Mesendoderm (in vitro differentiated cells): ENCODE measurements at regions not wholly inside any gene's neighbourhood (a gene's known extent, or its start where the extent isn't known, plus 50 kb on each side); places are given as distances from the start of the nearest gene placed in this dataset.

ENCODE experiments used
- DNase-seq: peaks from one replicate; pipeline ENCODE4 v3.0.0; 2013
- H2AK5ac ChIP-seq: 2 replicates; pipeline ENCODE4 v1.6.1; 2013; ENCODE audit warnings: low read length, inconsistent platforms
- H2BK120ac ChIP-seq: 2 replicates; pipeline ENCODE4 v1.6.1; 2013; ENCODE audit warnings: low read depth, mild to moderate bottlenecking, low read length, moderate library complexity, mixed read lengths
- H2BK15ac ChIP-seq: replicated peaks from 2 replicates; pipeline ENCODE4 v1.6.1; 2013; ENCODE audit warnings: low read depth, mild to moderate bottlenecking, moderate library complexity
- H2BK5ac ChIP-seq: 2 replicates; pipeline ENCODE4 v1.6.1; 2013; ENCODE audit warnings: low read length, inconsistent platforms
- H3K18ac ChIP-seq: 2 replicates; pipeline ENCODE4 v1.6.1; 2013; ENCODE audit warnings: mild to moderate bottlenecking, low read length, mixed read lengths
- H3K23ac ChIP-seq: one replicate; pipeline ENCODE4 v1.6.1; 2013; ENCODE audit warnings: low read length
- H3K27ac ChIP-seq: 2 replicates; pipeline ENCODE4 v1.5.1; 2013; ENCODE audit warnings: low read depth, mild to moderate bottlenecking, inconsistent platforms, low read length, moderate library complexity
- H3K27me3 ChIP-seq: 2 replicates; pipeline ENCODE4 v1.6.1; 2013; ENCODE audit warnings: low read length, control low read depth, mild to moderate bottlenecking, inconsistent platforms; ENCODE audit not compliant: insufficient read depth, poor library complexity
- H3K36me3 ChIP-seq: 2 replicates; pipeline ENCODE4 v1.6.1; 2013; ENCODE audit warnings: low read length, inconsistent platforms; ENCODE audit not compliant: control insufficient read depth, insufficient read depth
- H3K4ac ChIP-seq: one replicate; pipeline ENCODE4 v1.6.1; 2013; ENCODE audit warnings: low read depth, mild to moderate bottlenecking, low read length, moderate library complexity
- H3K4me1 ChIP-seq: 2 replicates; pipeline ENCODE4 v1.6.1; 2013; ENCODE audit warnings: low read depth, low read length, inconsistent platforms; ENCODE audit not compliant: control insufficient read depth
- H3K4me2 ChIP-seq: 2 replicates; pipeline ENCODE4 v1.6.1; 2013; ENCODE audit warnings: low read length
- H3K4me3 ChIP-seq: 2 replicates; pipeline ENCODE4 v1.5.1; 2013; ENCODE audit warnings: mild to moderate bottlenecking, low read length
- H3K56ac ChIP-seq: one replicate; pipeline ENCODE4 v1.6.1; 2013; ENCODE audit warnings: low read length
- H3K79me1 ChIP-seq: 2 replicates; pipeline ENCODE4 v1.6.1; 2013; ENCODE audit warnings: low read length, inconsistent platforms
- H3K79me2 ChIP-seq: 2 replicates; pipeline ENCODE4 v1.6.1; 2013; ENCODE audit warnings: mild to moderate bottlenecking, low read length; ENCODE audit not compliant: control insufficient read depth, insufficient read depth
- H3K9ac ChIP-seq: 2 replicates; pipeline ENCODE4 v1.6.1; 2013; ENCODE audit warnings: low read length, inconsistent platforms
- H4K5ac ChIP-seq: one replicate; pipeline ENCODE4 v1.6.1; 2013; ENCODE audit warnings: low read length
- H4K8ac ChIP-seq: one replicate; pipeline ENCODE4 v1.6.1; 2013; ENCODE audit warnings: low read depth, mild to moderate bottlenecking, control low read depth, low read length, moderate library complexity
- WGBS: extraction: QIAGEN DNeasy Blood & Tissue Kit; methylation state at CpG from one replicate; pipeline ENCODE4 v1.1.7; 2013; ENCODE audit warnings: low lambda C conversion rate, missing lambda C conversion rate; ENCODE audit not compliant: insufficient coverage; ENCODE audit errors: extremely low coverage; 5-methylcytosine and 5-hydroxymethylcytosine counted together

- no peaks in the 10 kb centered on the region for H3K36me3 ChIP-seq
- H3K18ac ChIP-seq: no peak overlapping the region
- no peak overlapping the region for H3K56ac ChIP-seq
- no peak overlapping the region for H4K8ac ChIP-seq
- H3K23ac ChIP-seq: no peak overlapping the region
- no peak for DNase-seq
- WGBS: no CpG with 5 or more reads among the region's 27 CpGs
- no peak overlapping the region for H2BK15ac ChIP-seq
- H3K4me2 ChIP-seq: no peak overlapping the region
- H3K79me2 ChIP-seq: no peaks in the 10 kb centered on the region
- no peak overlapping the region for H3K4ac ChIP-seq
- no peak overlapping the region for H3K27ac ChIP-seq
- no peak overlapping the region for H2BK5ac ChIP-seq
- H2BK120ac ChIP-seq: no peak overlapping the region
- H3K4me3 ChIP-seq: no peak overlapping the region
- H3K27me3 ChIP-seq: no peaks in the 10 kb centered on the region
- H3K9ac ChIP-seq: no peak overlapping the region
- H3K4me1 ChIP-seq: no peaks in the 10 kb centered on the region
- no peak overlapping the region for H4K5ac ChIP-seq
- no peak overlapping the region for H2AK5ac ChIP-seq
- no peaks in the 10 kb centered on the region for H3K79me1 ChIP-seq
Observed at GRCh38 chr20:23244156-23244915, 106.3 kb upstream of the NXT1 start.

GRCh38 chr20:23243791-23244155 lies 106.8 kb upstream of the NXT1 start:
- Histone ChIP-seq H2BK5ac (no peak overlapping the region), H3K23ac (no peak overlapping the region), H3K79me2 (no peaks in the 10 kb centered on the region), H4K8ac (no peak overlapping the region), H2BK120ac (no peak overlapping the region), H3K4me1 (no peaks in the 10 kb centered on the region), H2AK5ac (no peak overlapping the region), H3K4ac (no peak overlapping the region), H3K36me3 (no peaks in the 10 kb centered on the region), H3K9ac (no peak overlapping the region), H2BK15ac (no peak overlapping the region), H3K79me1 (no peaks in the 10 kb centered on the region), H3K56ac (no peak overlapping the region), H3K4me3 (no peak overlapping the region), H3K27me3 (no peaks in the 10 kb centered on the region), H4K5ac (no peak overlapping the region), H3K18ac (no peak overlapping the region), H3K4me2 (no peak overlapping the region), H3K27ac (no peak overlapping the region)
- WGBS: no CpG with 5 or more reads among the region's 4 CpGs
- DNase-seq: no peak

- Histone ChIP-seq H3K23ac (no peak overlapping the region), H3K27me3 (no peaks in the 10 kb centered on the region), H3K27ac (no peak overlapping the region), H3K56ac (no peak overlapping the region), H2BK5ac (no peak overlapping the region), H2BK120ac (no peak overlapping the region), H3K4ac (no peak overlapping the region), H3K4me3 (no peak overlapping the region), H3K4me2 (no peak overlapping the region), H3K36me3 (no peaks in the 10 kb centered on the region), H3K4me1 (no peaks in the 10 kb centered on the region), H3K79me2 (no peaks in the 10 kb centered on the region), H2AK5ac (no peak overlapping the region), H2BK15ac (no peak overlapping the region), H4K5ac (no peak overlapping the region), H3K18ac (no peak overlapping the region), H3K9ac (no peak overlapping the region), H3K79me1 (no peaks in the 10 kb centered on the region), H4K8ac (no peak overlapping the region)
- DNase-seq: no peak
- no CpG with 5 or more reads among the region's 5 CpGs for WGBS
Observed at GRCh38 chr20:23242556-23243180, 107.9 kb upstream of the NXT1 start.

GRCh38 chr20:23242104-23242503 lies 108.5 kb upstream of the NXT1 start:
- no CpG with 5 or more reads among the region's 2 CpGs for WGBS
- H2BK15ac ChIP-seq: no peak overlapping the region
- no peak overlapping the region for H3K27ac ChIP-seq
- H2BK120ac ChIP-seq: no peak overlapping the region
- no peaks in the 10 kb centered on the region for H3K27me3 ChIP-seq
- H2BK5ac ChIP-seq: no peak overlapping the region
- no peak overlapping the region for H4K5ac ChIP-seq
- no peak overlapping the region for H3K4me3 ChIP-seq
- no peak overlapping the region for H3K56ac ChIP-seq
- H3K36me3 ChIP-seq: no peaks in the 10 kb centered on the region
- no peak overlapping the region for H3K9ac ChIP-seq
- no peak overlapping the region for H3K18ac ChIP-seq
- DNase-seq: no peak
- no peaks in the 10 kb centered on the region for H3K79me1 ChIP-seq
- no peak overlapping the region for H3K23ac ChIP-seq
- H2AK5ac ChIP-seq: no peak overlapping the region
- no peaks in the 10 kb centered on the region for H3K79me2 ChIP-seq
- no peak overlapping the region for H3K4me2 ChIP-seq
- no peak overlapping the region for H3K4ac ChIP-seq
- H3K4me1 ChIP-seq: no peaks in the 10 kb centered on the region
- no peak overlapping the region for H4K8ac ChIP-seq

- H2BK120ac ChIP-seq: no peak overlapping the region
- no peak overlapping the region for H3K4me2 ChIP-seq
- H3K18ac ChIP-seq: no peak overlapping the region
- no peak overlapping the region for H4K8ac ChIP-seq
- H4K5ac ChIP-seq: no peak overlapping the region
- H3K56ac ChIP-seq: no peak overlapping the region
- H3K36me3 ChIP-seq: no peaks in the 10 kb centered on the region
- no peaks in the 10 kb centered on the region for H3K79me2 ChIP-seq
- no peak overlapping the region for H2AK5ac ChIP-seq
- no CpG with 5 or more reads among the region's 3 CpGs for WGBS
- no peak overlapping the region for H2BK5ac ChIP-seq
- no peaks in the 10 kb centered on the region for H3K4me1 ChIP-seq
- no peak overlapping the region for H3K27ac ChIP-seq
- no peak for DNase-seq
- H2BK15ac ChIP-seq: no peak overlapping the region
- no peak overlapping the region for H3K4me3 ChIP-seq
- H3K4ac ChIP-seq: no peak overlapping the region
- H3K9ac ChIP-seq: no peak overlapping the region
- H3K27me3 ChIP-seq: no peaks in the 10 kb centered on the region
- no peak overlapping the region for H3K23ac ChIP-seq
- H3K79me1 ChIP-seq: no peaks in the 10 kb centered on the region
Observed at GRCh38 chr20:23241416-23241815, 109.2 kb upstream of the NXT1 start.

GRCh38 chr20:23240519-23240918 lies 110.1 kb upstream of the NXT1 start:
- Histone ChIP-seq H2AK5ac (no peak overlapping the region), H2BK15ac (no peak overlapping the region), H2BK120ac (no peak overlapping the region), H3K4me1 (no peaks in the 10 kb centered on the region), H3K36me3 (no peaks in the 10 kb centered on the region), H3K27me3 (no peaks in the 10 kb centered on the region), H2BK5ac (no peak overlapping the region), H3K79me1 (no peaks in the 10 kb centered on the region), H3K9ac (no peak overlapping the region), H3K56ac (no peak overlapping the region), H4K8ac (no peak overlapping the region), H3K27ac (no peak overlapping the region), H3K18ac (no peak overlapping the region), H4K5ac (no peak overlapping the region), H3K4me2 (no peak overlapping the region), H3K4me3 (no peak overlapping the region), H3K79me2 (no peaks in the 10 kb centered on the region), H3K23ac (no peak overlapping the region), H3K4ac (no peak overlapping the region)
- DNase-seq: no peak
- no CpG with 5 or more reads among the region's 1 CpG for WGBS
